Peyer's patch (tissue), 4 donors: ENCODE measurements at regions not wholly inside any gene's neighbourhood (a gene's known extent, or its start where the extent isn't known, plus 50 kb on each side); places are given as distances from the start of the nearest gene placed in this dataset.

Experiments
- POLR2A ChIP-seq, 2 donors: fragments of 450-650 bp; IDR thresholded peaks; one replicate each; pipeline ENCODE4 v1.5.1; 2017; ENCODE audit warnings: antibody characterized with exemption in 2 of 2, mild to moderate bottlenecking in 2 of 2, moderate library complexity in 2 of 2
- TF ChIP-seq, protein P1 (sequence below), 6 experiments: fragments of 450-650 bp in 4 of 6; fragments of 200-600 bp in 2 of 6; sonication (generic) in 1 of 6; IDR thresholded peaks; one replicate each; pipeline ENCODE4 v1.5.1; 2017 to 2019; ENCODE audit warnings: antibody characterized with exemption in 6 of 6, mild to moderate bottlenecking in 3 of 6, moderate library complexity in 1 of 6

DNA sequence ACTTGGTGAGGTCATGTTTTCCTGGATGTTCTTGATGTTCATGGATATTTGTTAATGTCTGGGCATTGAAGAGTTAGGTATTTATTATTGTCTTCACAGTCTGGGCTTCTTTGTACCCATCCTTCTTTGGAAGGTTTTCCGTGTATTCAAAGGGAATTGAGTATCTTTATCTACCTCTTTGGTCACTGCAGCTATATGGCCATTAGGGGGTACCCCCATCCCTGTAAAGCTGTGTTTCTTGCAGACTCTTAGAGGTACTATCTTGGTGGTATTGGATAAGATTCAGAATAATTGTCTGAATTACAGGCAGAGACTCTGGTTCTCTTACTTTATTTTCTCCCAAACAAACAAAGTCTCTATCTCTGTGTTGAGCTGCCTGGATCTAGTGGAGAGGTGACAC lies 401.6 kb upstream of the FSIP2 start:
- TF ChIP-seq, protein P1, sequence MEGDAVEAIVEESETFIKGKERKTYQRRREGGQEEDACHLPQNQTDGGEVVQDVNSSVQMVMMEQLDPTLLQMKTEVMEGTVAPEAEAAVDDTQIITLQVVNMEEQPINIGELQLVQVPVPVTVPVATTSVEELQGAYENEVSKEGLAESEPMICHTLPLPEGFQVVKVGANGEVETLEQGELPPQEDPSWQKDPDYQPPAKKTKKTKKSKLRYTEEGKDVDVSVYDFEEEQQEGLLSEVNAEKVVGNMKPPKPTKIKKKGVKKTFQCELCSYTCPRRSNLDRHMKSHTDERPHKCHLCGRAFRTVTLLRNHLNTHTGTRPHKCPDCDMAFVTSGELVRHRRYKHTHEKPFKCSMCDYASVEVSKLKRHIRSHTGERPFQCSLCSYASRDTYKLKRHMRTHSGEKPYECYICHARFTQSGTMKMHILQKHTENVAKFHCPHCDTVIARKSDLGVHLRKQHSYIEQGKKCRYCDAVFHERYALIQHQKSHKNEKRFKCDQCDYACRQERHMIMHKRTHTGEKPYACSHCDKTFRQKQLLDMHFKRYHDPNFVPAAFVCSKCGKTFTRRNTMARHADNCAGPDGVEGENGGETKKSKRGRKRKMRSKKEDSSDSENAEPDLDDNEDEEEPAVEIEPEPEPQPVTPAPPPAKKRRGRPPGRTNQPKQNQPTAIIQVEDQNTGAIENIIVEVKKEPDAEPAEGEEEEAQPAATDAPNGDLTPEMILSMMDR (IDR thresholded peaks at IDR 0.05), result no peak
- no peak for TF ChIP-seq POLR2A (IDR thresholded peaks at IDR 0.05)
